CD14-positive monocyte (primary cell): ENCODE measurements at regions not wholly inside any gene's neighbourhood (a gene's known extent, or its start where the extent isn't known, plus 50 kb on each side); places are given as distances from the start of the nearest gene placed in this dataset.

ENCODE experiments used
- DNase-seq, 3 donors: peaks; one replicate each; pipeline ENCODE4 v3.0.0-alpha.2; 2011 to 2022
- H2AFZ ChIP-seq: 2 replicates; pipeline ENCODE4 v1.6.0; 2012; ENCODE audit warnings: mild to moderate bottlenecking, low read depth, low read length, inconsistent platforms; ENCODE audit not compliant: insufficient read depth, poor library complexity, severe bottlenecking
- H3K27ac ChIP-seq, 2 donors: 1 replicate in 1 of 2; 2 replicates in 1 of 2; pipeline ENCODE4 v1.5.1; 2012 to 2013; ENCODE audit warnings: low read length in 2 of 2, control low read depth in 1 of 2, inconsistent platforms in 1 of 2, low read depth in 1 of 2, mild to moderate bottlenecking in 1 of 2
- H3K27me3 ChIP-seq, 2 donors: one replicate each; pipeline versions ENCODE4 v1.6.0 to v1.6.1; 2011 to 2013; ENCODE audit warnings: low read length in 2 of 2; ENCODE audit not compliant: control insufficient read depth in 2 of 2, insufficient read depth in 2 of 2
- H3K36me3 ChIP-seq, 2 donors: replicated peaks in 1 of 2; 1 replicate in 1 of 2; 2 replicates in 1 of 2; pipeline versions ENCODE4 v1.5.1 to v1.6.1; 2012 to 2013; ENCODE audit warnings: low read length in 2 of 2, control low read depth in 1 of 2, inconsistent platforms in 1 of 2, mild to moderate bottlenecking in 1 of 2; ENCODE audit not compliant: insufficient read depth in 2 of 2, control insufficient read depth in 1 of 2
- H3K4me1 ChIP-seq, 2 donors: 1 replicate in 1 of 2; 2 replicates in 1 of 2; pipeline versions ENCODE4 v1.5.1 to v1.6.1; 2012 to 2013; ENCODE audit warnings: low read length in 2 of 2, control low read depth in 1 of 2, inconsistent platforms in 1 of 2, mild to moderate bottlenecking in 1 of 2, moderate library complexity in 1 of 2; ENCODE audit not compliant: insufficient read depth in 2 of 2, control insufficient read depth in 1 of 2
- H3K4me2 ChIP-seq: replicated peaks from 2 replicates; pipeline ENCODE3; 2012; ENCODE audit warnings: low read length, moderate library complexity, mild to moderate bottlenecking; ENCODE audit not compliant: poor library complexity, severe bottlenecking; ENCODE audit errors: extremely low read depth
- H3K4me3 ChIP-seq, 3 experiments: fragments of 200-600 bp in 1 of 3; sonication (generic) in 1 of 3; replicated peaks in 1 of 3; 1 replicate in 2 of 3; 2 replicates in 1 of 3; pipeline ENCODE4 v1.5.1; 2011 to 2013; ENCODE audit warnings: low read length in 3 of 3, mild to moderate bottlenecking in 3 of 3, control low read depth in 2 of 3, low read depth in 2 of 3, inconsistent platforms in 1 of 3, moderate library complexity in 1 of 3
- H3K79me2 ChIP-seq: 2 replicates; pipeline ENCODE4 v1.6.0; 2012; ENCODE audit warnings: mild to moderate bottlenecking, control low read depth, inconsistent platforms, low read length, moderate library complexity; ENCODE audit not compliant: insufficient read depth
- H3K9ac ChIP-seq: 2 replicates; pipeline ENCODE4 v1.6.0; 2017; ENCODE audit warnings: low read length, mild to moderate bottlenecking; ENCODE audit not compliant: insufficient read depth, poor library complexity, severe bottlenecking
- H3K9me3 ChIP-seq, 2 donors: replicated peaks in 1 of 2; 1 replicate in 1 of 2; 2 replicates in 1 of 2; pipeline versions ENCODE4 v1.5.1 to v1.6.1; 2012 to 2013; ENCODE audit warnings: low read length in 2 of 2, control low read depth in 1 of 2; ENCODE audit not compliant: control insufficient read depth in 1 of 2, insufficient read depth in 1 of 2
- H4K20me1 ChIP-seq: 2 replicates; pipeline ENCODE4 v1.6.0; 2012; ENCODE audit warnings: mild to moderate bottlenecking, low read length, control low read depth, moderate library complexity; ENCODE audit not compliant: insufficient read depth
- H3K27ac Mint-ChIP-seq, 7 donors: one replicate each; pipeline ENCODE4 v1.8.0; 2020; ENCODE audit warnings: mild to moderate bottlenecking in 7 of 7, mixed read lengths in 7 of 7, moderate library complexity in 6 of 7, inconsistent platforms in 2 of 7
- H3K27me3 Mint-ChIP-seq, 3 donors: one replicate each; pipeline ENCODE4 v1.8.0; 2021 to 2022; ENCODE audit warnings: low read depth in 3 of 3, mild to moderate bottlenecking in 3 of 3, mixed read lengths in 3 of 3, moderate library complexity in 3 of 3, inconsistent platforms in 1 of 3
- H3K36me3 Mint-ChIP-seq, 2 donors: one replicate each; pipeline ENCODE4 v1.8.0; 2020; ENCODE audit warnings: mixed read lengths in 2 of 2, inconsistent platforms in 1 of 2, mild to moderate bottlenecking in 1 of 2
- H3K4me1 Mint-ChIP-seq: one replicate; pipeline ENCODE4 v1.8.0; 2020; ENCODE audit warnings: mild to moderate bottlenecking, mixed read lengths
- H3K4me3 Mint-ChIP-seq, 2 donors: one replicate each; pipeline ENCODE4 v1.8.0; 2020; ENCODE audit warnings: mild to moderate bottlenecking in 2 of 2, mixed read lengths in 2 of 2, moderate library complexity in 1 of 2
- H3K9me3 Mint-ChIP-seq, 7 donors: one replicate each; pipeline ENCODE4 v1.8.0; 2020 to 2022; ENCODE audit warnings: mixed read lengths in 7 of 7, mild to moderate bottlenecking in 6 of 7, moderate library complexity in 6 of 7, inconsistent platforms in 2 of 7
- WGBS: methylation state at CpG from one replicate; pipeline ENCODE4 v1.1.5; 2013; ENCODE audit warnings: missing lambda C conversion rate; ENCODE audit not compliant: insufficient coverage; 5-methylcytosine and 5-hydroxymethylcytosine counted together
- intact Hi-C, 2 donors: fragments of 100-400 bp; cut with micrococcal nuclease; formaldehyde crosslinking; loops; one replicate each; pipeline versions ENCODE4 v1.15.0 to v1.15.1; 2023
- TF ChIP-seq, protein P1 (sequence below): fragments of 200-600 bp; IDR thresholded peaks from one replicate; pipeline ENCODE4 v1.8.0; 2022; ENCODE audit warnings: antibody characterized with exemption, mild to moderate bottlenecking

DNA sequence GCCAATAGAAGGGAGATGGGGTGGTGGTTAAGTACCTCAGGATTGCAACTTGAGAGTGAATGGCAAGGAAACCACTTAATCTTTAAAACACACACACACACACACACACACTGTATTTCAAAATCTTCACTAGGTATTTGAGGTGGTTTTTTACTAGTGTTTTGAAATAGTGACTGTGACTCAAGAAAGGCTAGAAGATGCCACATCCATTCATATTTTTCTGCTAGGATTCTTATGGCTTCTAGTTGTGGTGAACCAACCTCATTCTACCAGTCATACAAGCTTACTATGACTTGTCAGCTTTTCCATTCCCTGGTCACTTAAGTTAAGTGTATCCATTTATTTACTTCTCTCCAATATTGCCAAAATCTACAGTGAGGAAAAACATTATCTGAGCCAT lies 519.4 kb upstream of the JAG1 start:
- intact Hi-C loops: no loop called here
- no peak overlapping the region for H3K27ac Mint-ChIP-seq
- Histone ChIP-seq H3K79me2 (no peaks in the 10 kb centered on the region), H4K20me1 (no peaks in the 10 kb centered on the region), H3K27ac (no peak overlapping the region), H3K4me2 (no peak overlapping the region), H3K9ac (no peak overlapping the region), H3K4me1 (no peaks in the 10 kb centered on the region), H3K4me3 (no peak overlapping the region), H3K36me3 (no peaks in the 10 kb centered on the region), H3K9me3 (no peaks in the 10 kb centered on the region), H3K27me3 (no peaks in the 10 kb centered on the region), H2AFZ (no peak overlapping the region)
- peaks cover 0 to 7% (median 2%) of the 10 kb centered on the region in 3 donors for H3K27me3 Mint-ChIP-seq
- no peak overlapping the region for H3K4me3 Mint-ChIP-seq
- H3K4me1 Mint-ChIP-seq: peaks cover 6% of the 10 kb centered on the region
- TF ChIP-seq, protein P1, sequence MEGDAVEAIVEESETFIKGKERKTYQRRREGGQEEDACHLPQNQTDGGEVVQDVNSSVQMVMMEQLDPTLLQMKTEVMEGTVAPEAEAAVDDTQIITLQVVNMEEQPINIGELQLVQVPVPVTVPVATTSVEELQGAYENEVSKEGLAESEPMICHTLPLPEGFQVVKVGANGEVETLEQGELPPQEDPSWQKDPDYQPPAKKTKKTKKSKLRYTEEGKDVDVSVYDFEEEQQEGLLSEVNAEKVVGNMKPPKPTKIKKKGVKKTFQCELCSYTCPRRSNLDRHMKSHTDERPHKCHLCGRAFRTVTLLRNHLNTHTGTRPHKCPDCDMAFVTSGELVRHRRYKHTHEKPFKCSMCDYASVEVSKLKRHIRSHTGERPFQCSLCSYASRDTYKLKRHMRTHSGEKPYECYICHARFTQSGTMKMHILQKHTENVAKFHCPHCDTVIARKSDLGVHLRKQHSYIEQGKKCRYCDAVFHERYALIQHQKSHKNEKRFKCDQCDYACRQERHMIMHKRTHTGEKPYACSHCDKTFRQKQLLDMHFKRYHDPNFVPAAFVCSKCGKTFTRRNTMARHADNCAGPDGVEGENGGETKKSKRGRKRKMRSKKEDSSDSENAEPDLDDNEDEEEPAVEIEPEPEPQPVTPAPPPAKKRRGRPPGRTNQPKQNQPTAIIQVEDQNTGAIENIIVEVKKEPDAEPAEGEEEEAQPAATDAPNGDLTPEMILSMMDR: no peak
- H3K36me3 Mint-ChIP-seq: no peaks in the 10 kb centered on the region
- peaks cover 0 to 2% (median 0%) of the 10 kb centered on the region in 7 donors for H3K9me3 Mint-ChIP-seq
- DNase-seq: no peak

DNA sequence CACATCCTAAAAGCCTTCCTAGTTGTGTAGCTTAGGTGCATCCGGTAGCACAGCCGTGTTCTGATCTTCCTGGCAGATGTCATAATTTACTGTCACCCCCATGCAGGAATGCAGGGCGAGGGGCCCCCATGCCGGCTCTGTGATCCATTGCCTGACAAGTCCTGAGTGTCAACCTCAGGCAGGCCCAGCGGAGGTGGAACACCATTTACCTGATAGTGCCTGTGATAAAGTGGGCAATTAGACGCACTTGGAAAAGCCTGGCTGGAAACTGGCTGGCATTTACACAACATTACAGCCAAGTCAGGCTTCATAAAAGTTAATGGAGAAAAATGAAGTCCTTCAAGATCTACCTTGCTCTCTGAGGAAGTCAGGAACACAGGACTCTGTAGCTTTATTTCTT lies 521.4 kb upstream of the JAG1 start:
- Mint-ChIP-seq H3K9me3 (peaks cover 0 to 2% (median 0%) of the 10 kb centered on the region in 7 donors), H3K27ac (no peak overlapping the region), H3K27me3 (peaks cover 0 to 3% (median 2%) of the 10 kb centered on the region in 3 donors), H3K4me1 (no peaks in the 10 kb centered on the region), H3K36me3 (no peaks in the 10 kb centered on the region), H3K4me3 (no peak overlapping the region)
- H3K27me3 ChIP-seq: no peaks in the 10 kb centered on the region
- H4K20me1 ChIP-seq: no peaks in the 10 kb centered on the region
- H3K79me2 ChIP-seq: no peaks in the 10 kb centered on the region
- intact Hi-C loops: loop anchor here in 1 of 2 donors (5.0 kb wide), 1 partner anchor 523 kb away; the partner anchor contains the start of gene JAG1
- H3K4me3 ChIP-seq: no peak overlapping the region
- H3K4me2 ChIP-seq: no peak overlapping the region
- H3K9me3 ChIP-seq: no peaks in the 10 kb centered on the region
- no peak overlapping the region for H2AFZ ChIP-seq
- no peak overlapping the region for H3K9ac ChIP-seq
- no peaks in the 10 kb centered on the region for H3K36me3 ChIP-seq
- TF ChIP-seq, protein P1: no peak
- no peak overlapping the region for H3K27ac ChIP-seq
- no peaks in the 10 kb centered on the region for H3K4me1 ChIP-seq
- DNase-seq: no peak
- WGBS: 87% methylated on average over 4 of the region's 6 CpGs
